HEK293 (cell line): ENCODE measurements at regions not wholly inside any gene's neighbourhood (a gene's known extent, or its start where the extent isn't known, plus 50 kb on each side); places are given as distances from the start of the nearest gene placed in this dataset.

Experiments
- CTCF ChIA-PET: fragments of 350-600 bp; formaldehyde crosslinking; extraction: SDS; loops from one replicate; lab custom pipeline; 2021; ENCODE audit warnings: antibody characterized with exemption; lab: Yijun Ruan, JAX
- POLR2A ChIA-PET: fragments of 300-600 bp; formaldehyde crosslinking; extraction: SDS; loops from one replicate; lab custom pipeline; 2020; ENCODE audit warnings: antibody characterized with exemption, inconsistent platforms; lab: Yijun Ruan, JAX
- H3K27ac ChIP-seq: fragments of 200-500 bp; sonication (Bioruptor generic); 2 replicates; pipeline ENCODE4 v1.5.1; 2014; ENCODE audit warnings: low read depth, low read length, control low read depth, inconsistent platforms; ENCODE audit errors: extremely low read depth
- H3K36me3 ChIP-seq, 2 experiments: fragments of 200-500 bp in 1 of 2; sonication (Bioruptor generic) in 1 of 2; 1 replicate in 1 of 2; 2 replicates in 1 of 2; pipeline ENCODE4 v1.5.1; 2014 to 2017; ENCODE audit warnings: inconsistent platforms in 2 of 2, low read length in 2 of 2; ENCODE audit not compliant: control insufficient read depth in 2 of 2, insufficient read depth in 1 of 2
- H3K4me1 ChIP-seq: fragments of 200-500 bp; sonication (Bioruptor generic); 2 replicates; pipeline ENCODE4 v1.5.1; 2014; ENCODE audit warnings: mild to moderate bottlenecking, low read length, inconsistent platforms; ENCODE audit not compliant: control insufficient read depth, insufficient read depth
- H3K4me3 ChIP-seq: 2 replicates; pipeline ENCODE4 v1.5.1; 2011; ENCODE audit warnings: low read depth, mild to moderate bottlenecking, control low read depth, low read length, moderate library complexity
- H3K9me3 ChIP-seq: fragments of 200-500 bp; sonication (Bioruptor generic); 2 replicates; pipeline ENCODE4 v1.5.1; 2014; ENCODE audit warnings: low read depth, low read length, inconsistent platforms; ENCODE audit not compliant: control insufficient read depth, insufficient read depth
- GLIS1 ChIP-seq: fragments of 450-650 bp; formaldehyde crosslinking; IDR thresholded peaks from 2 replicates; pipeline ENCODE4 v1.5.1; 2016; ENCODE audit warnings: missing biosample characterization, missing genetic modification characterization
- KLF10 ChIP-seq: fragments of 450-650 bp; IDR thresholded peaks from 2 replicates; pipeline ENCODE4 v1.5.1; 2018; ENCODE audit warnings: missing biosample characterization, mild to moderate bottlenecking, missing genetic modification characterization
- KLF16 ChIP-seq: fragments of 450-650 bp; formaldehyde crosslinking; IDR thresholded peaks from 2 replicates; pipeline ENCODE4 v1.5.1; 2017; ENCODE audit warnings: missing biosample characterization, missing genetic modification characterization
- KLF8 ChIP-seq: fragments of 450-650 bp; formaldehyde crosslinking; IDR thresholded peaks from 2 replicates; pipeline ENCODE4 v1.5.1; 2016; ENCODE audit warnings: missing biosample characterization, missing genetic modification characterization
- OVOL3 ChIP-seq: fragments of 450-650 bp; formaldehyde crosslinking; IDR thresholded peaks from 2 replicates; pipeline ENCODE4 v1.5.1; 2016; ENCODE audit warnings: missing biosample characterization, missing genetic modification characterization
- PATZ1 ChIP-seq: fragments of 450-650 bp; formaldehyde crosslinking; IDR thresholded peaks from 2 replicates; pipeline ENCODE4 v1.5.1; 2016; ENCODE audit warnings: missing biosample characterization, missing genetic modification characterization
- ZBTB1 ChIP-seq: fragments of 450-650 bp; formaldehyde crosslinking; IDR thresholded peaks from 2 replicates; pipeline ENCODE4 v1.5.1; 2016; ENCODE audit warnings: missing biosample characterization, missing genetic modification characterization
- ZBTB48 ChIP-seq: fragments of 450-650 bp; formaldehyde crosslinking; IDR thresholded peaks from 2 replicates; pipeline ENCODE4 v1.5.1; 2016; ENCODE audit warnings: missing biosample characterization, missing genetic modification characterization
- ZEB2 ChIP-seq: fragments of 450-650 bp; formaldehyde crosslinking; IDR thresholded peaks from 2 replicates; pipeline ENCODE4 v1.5.1; 2016; ENCODE audit warnings: missing biosample characterization, missing genetic modification characterization
- ZFHX2 ChIP-seq: fragments of 450-650 bp; formaldehyde crosslinking; conservative IDR thresholded peaks from 2 replicates; pipeline ENCODE4 v1.5.1; 2016; ENCODE audit warnings: missing biosample characterization, missing genetic modification characterization
- ZNF114 ChIP-seq: fragments of 450-650 bp; formaldehyde crosslinking; IDR thresholded peaks from 2 replicates; pipeline ENCODE4 v1.5.0; 2017; ENCODE audit warnings: missing biosample characterization, missing genetic modification characterization
- ZNF133 ChIP-seq: fragments of 450-650 bp; formaldehyde crosslinking; IDR thresholded peaks from 2 replicates; pipeline ENCODE4 v1.5.1; 2016; ENCODE audit warnings: missing biosample characterization, missing genetic modification characterization
- ZNF138 ChIP-seq: fragments of 450-650 bp; formaldehyde crosslinking; IDR thresholded peaks from 2 replicates; pipeline ENCODE4 v1.5.1; 2016; ENCODE audit warnings: missing biosample characterization, missing genetic modification characterization, borderline replicate concordance
- ZNF146 ChIP-seq: fragments of 450-650 bp; formaldehyde crosslinking; IDR thresholded peaks from 2 replicates; pipeline ENCODE4 v1.5.1; 2016; ENCODE audit warnings: missing biosample characterization, missing genetic modification characterization
- ZNF174 ChIP-seq: fragments of 450-650 bp; formaldehyde crosslinking; IDR thresholded peaks from 2 replicates; pipeline ENCODE4 v1.5.0; 2017; ENCODE audit warnings: missing biosample characterization, mild to moderate bottlenecking, missing genetic modification characterization
- ZNF19 ChIP-seq: fragments of 450-650 bp; formaldehyde crosslinking; IDR thresholded peaks from 2 replicates; pipeline ENCODE4; 2016; ENCODE audit warnings: missing biosample characterization, missing genetic modification characterization, low read depth
- ZNF221 ChIP-seq: fragments of 450-650 bp; formaldehyde crosslinking; IDR thresholded peaks from 2 replicates; pipeline ENCODE4 v1.5.1; 2017; ENCODE audit warnings: missing biosample characterization, missing genetic modification characterization, borderline replicate concordance
- ZNF223 ChIP-seq: fragments of 450-650 bp; formaldehyde crosslinking; IDR thresholded peaks from 2 replicates; pipeline ENCODE4 v1.5.1; 2016; ENCODE audit warnings: missing biosample characterization, missing genetic modification characterization
- ZNF391 ChIP-seq: fragments of 450-650 bp; formaldehyde crosslinking; IDR thresholded peaks from 2 replicates; pipeline ENCODE4 v1.5.1; 2016; ENCODE audit warnings: low read depth, missing biosample characterization, missing genetic modification characterization, borderline replicate concordance
- ZNF433 ChIP-seq: fragments of 450-650 bp; formaldehyde crosslinking; IDR thresholded peaks from 2 replicates; pipeline ENCODE4 v1.5.1; 2016; ENCODE audit warnings: missing biosample characterization, missing genetic modification characterization, low read depth
- ZNF513 ChIP-seq: fragments of 450-650 bp; IDR thresholded peaks from 2 replicates; pipeline ENCODE4 v1.5.1; 2018; ENCODE audit warnings: missing biosample characterization, missing genetic modification characterization
- ZNF624 ChIP-seq: fragments of 450-650 bp; formaldehyde crosslinking; IDR thresholded peaks from 2 replicates; pipeline ENCODE4 v1.5.1; 2017; ENCODE audit warnings: missing biosample characterization, missing genetic modification characterization
- ZNF626 ChIP-seq: fragments of 450-650 bp; sonication (Bioruptor Pico); formaldehyde crosslinking; IDR thresholded peaks from 2 replicates; pipeline ENCODE4 v1.5.1; 2018; ENCODE audit warnings: missing biosample characterization, missing genetic modification characterization, inconsistent platforms
- ZNF654 ChIP-seq: fragments of 450-650 bp; formaldehyde crosslinking; IDR thresholded peaks from 2 replicates; pipeline ENCODE4 v1.5.1; 2016; ENCODE audit warnings: low read depth, missing biosample characterization, missing genetic modification characterization
- ZNF670 ChIP-seq: fragments of 450-650 bp; formaldehyde crosslinking; IDR thresholded peaks from 2 replicates; pipeline ENCODE4 v1.5.1; 2016; ENCODE audit warnings: missing biosample characterization, missing genetic modification characterization, low read depth
- ZNF776 ChIP-seq: fragments of 450-650 bp; formaldehyde crosslinking; IDR thresholded peaks from 2 replicates; pipeline ENCODE4 v1.5.0; 2017; ENCODE audit warnings: missing biosample characterization, missing genetic modification characterization, borderline replicate concordance
- ZNF837 ChIP-seq: fragments of 450-650 bp; formaldehyde crosslinking; IDR thresholded peaks from 2 replicates; pipeline ENCODE4 v1.5.1; 2016; ENCODE audit warnings: missing biosample characterization, missing genetic modification characterization
- ZSCAN30 ChIP-seq: fragments of 450-650 bp; IDR thresholded peaks from 2 replicates; pipeline ENCODE4 v1.5.1; 2018; ENCODE audit warnings: missing biosample characterization, mild to moderate bottlenecking, missing genetic modification characterization, moderate library complexity
- ZSCAN5A ChIP-seq: fragments of 450-650 bp; formaldehyde crosslinking; IDR thresholded peaks from 2 replicates; pipeline ENCODE4 v1.5.1; 2016; ENCODE audit warnings: missing biosample characterization, missing genetic modification characterization

- H3K27ac ChIP-seq: no peak overlapping the region
- CTCF ChIA-PET: no interaction called here
- no peaks in the 10 kb centered on the region for H3K36me3 ChIP-seq
- POLR2A ChIA-PET: no interaction called here
- H3K4me1 ChIP-seq: no peaks in the 10 kb centered on the region
- no peaks in the 10 kb centered on the region for H3K9me3 ChIP-seq
- no peak overlapping the region for H3K4me3 ChIP-seq
- TF ChIP-seq KLF10 (tag by site-specific recombination): no peak
Measured at GRCh38 chr10:80771285-80771684, 233.6 kb downstream of the SH2D4B start.

GRCh38 chr10:80771902-80772555, 234.3 kb downstream of the SH2D4B start:
- TF ChIP-seq ZNF114 (tag by site-specific recombination) (no peak), OVOL3 (no peak), ZNF391 (tag by site-specific recombination) (no peak), ZNF223 (tag by site-specific recombination) (no peak), ZNF624 (tag by site-specific recombination) (no peak), ZSCAN30 (tag by site-specific recombination) (no peak), ZNF513 (tag by site-specific recombination) (no peak), ZNF626 (tag by site-specific recombination) (no peak), ZNF221 (tag by site-specific recombination) (no peak), ZEB2 (tag by site-specific recombination) (no peak), ZNF670 (no peak), ZSCAN5A (tag by site-specific recombination) (no peak), ZBTB1 (tag by site-specific recombination) (no peak), ZNF138 (tag by site-specific recombination) (no peak), ZNF433 (tag by site-specific recombination) (no peak), ZNF776 (no peak), ZNF174 (tag by site-specific recombination) (no peak), ZNF133 (tag by site-specific recombination) (no peak), GLIS1 (tag by site-specific recombination) (no peak)
- ChIA-PET POLR2A (no interaction called here), CTCF (no interaction called here)
- H3K27ac ChIP-seq: no peak overlapping the region
- H3K36me3 ChIP-seq: no peaks in the 10 kb centered on the region
- no peaks in the 10 kb centered on the region for H3K4me1 ChIP-seq
- no peaks in the 10 kb centered on the region for H3K9me3 ChIP-seq
- no peak overlapping the region for H3K4me3 ChIP-seq

GRCh38 chr10:80772596-80772995, 234.9 kb downstream of the SH2D4B start:
- Histone ChIP-seq H3K36me3 (no peaks in the 10 kb centered on the region), H3K27ac (no peak overlapping the region), H3K4me3 (no peak overlapping the region), H3K4me1 (no peaks in the 10 kb centered on the region), H3K9me3 (no peaks in the 10 kb centered on the region)
- ChIA-PET POLR2A (no interaction called here), CTCF (no interaction called here)
- TF ChIP-seq KLF16 (tag by site-specific recombination) (no peak), ZNF654 (no peak), PATZ1 (tag by site-specific recombination) (no peak), ZBTB48 (tag by site-specific recombination) (no peak), ZNF837 (tag by site-specific recombination) (no peak), KLF8 (tag by site-specific recombination) (no peak), ZNF19 (tag by site-specific recombination) (no peak), ZNF146 (no peak), ZNF624 (tag by site-specific recombination) (no peak), ZFHX2 (tag by site-specific recombination) (no peak), ZEB2 (tag by site-specific recombination) (no peak)
